ENCODE measurements at regions not wholly inside any gene's neighbourhood (a gene's known extent, or its start where the extent isn't known, plus 50 kb on each side); places are given as distances from the start of the nearest gene placed in this dataset.

GRCh38 chr3:124632566-124633140, 97.6 kb upstream of the UMPS start:
- H3K9ac ChIP-seq (ENCODE audit: low read depth in 1 of 2, low read length in 2 of 2): no peak overlapping the region
- 99% methylated on average over 7 of the region's 7 CpGs for WGBS
- no peak for DNase-seq (ENCODE audit: low spot score)
- peaks cover 25 to 62% (median 41%) of the 10 kb centered on the region in 4 donors for H3K4me1 ChIP-seq (ENCODE audit: control insufficient read depth in 4 of 4, insufficient read depth in 4 of 4, low read length in 3 of 4)
- no peaks in the 10 kb centered on the region for H3K9me3 ChIP-seq (ENCODE audit: control insufficient read depth in 4 of 4, low read length in 3 of 4)
- H3K36me3 ChIP-seq (ENCODE audit: control insufficient read depth in 4 of 4, insufficient read depth in 3 of 4, low read depth in 1 of 4, low read length in 3 of 4): peaks cover 0 to 5% (median 2%) of the 10 kb centered on the region in 4 donors
- no peak overlapping the region for H3K4me3 ChIP-seq (ENCODE audit: low read depth in 1 of 3, low read length in 3 of 3)
- TF ChIP-seq FOXA1 (IDR thresholded peaks at IDR 0.05) (no peak), GABPA (IDR thresholded peaks at IDR 0.05 in 1 of 2, conservative IDR thresholded peaks at IDR 0.05 in 1 of 2) (no peak), YY1 (IDR thresholded peaks at IDR 0.05) (no peak), EGR1 (IDR thresholded peaks at IDR 0.05; ENCODE audit: low read depth in 2 of 2) (no peak), SP1 (IDR thresholded peaks at IDR 0.05) (no peak), CTCF (IDR thresholded peaks at IDR 0.05; ENCODE audit: low read depth, low read length, missing input control) (no peak), HNF4A (conservative IDR thresholded peaks at IDR 0.05) (no peak), TAF1 (conservative IDR thresholded peaks at IDR 0.05) (no peak), RXRA (IDR thresholded peaks at IDR 0.05) (no peak), NR2F2 (IDR thresholded peaks at IDR 0.05) (no peak), FOXA2 (IDR thresholded peaks at IDR 0.05) (no peak), ATF3 (IDR thresholded peaks at IDR 0.05) (no peak), HNF4G (IDR thresholded peaks at IDR 0.05) (no peak), ZBTB33 (IDR thresholded peaks at IDR 0.05) (no peak), MAX (IDR thresholded peaks at IDR 0.05) (no peak), RAD21 (IDR thresholded peaks at IDR 0.05) (no peak), JUND (IDR thresholded peaks at IDR 0.05) (no peak), REST (IDR thresholded peaks at IDR 0.05) (no peak)
- no peaks in the 10 kb centered on the region for H3K27me3 ChIP-seq (ENCODE audit: control insufficient read depth in 4 of 4, insufficient read depth in 4 of 4, low read length in 3 of 4)
- H3K27ac ChIP-seq (ENCODE audit: low read depth in 1 of 2, low read length in 2 of 2): no peak overlapping the region

Measured in liver (tissue), 8 donors.